Type B pancreatic cell (in vitro differentiated cells): ENCODE measurements at regions not wholly inside any gene's neighbourhood (a gene's known extent, or its start where the extent isn't known, plus 50 kb on each side); places are given as distances from the start of the nearest gene placed in this dataset.

Source experiments
- DNase-seq: peaks from one replicate; pipeline ENCODE4 v3.0.0; 2021; ENCODE audit warnings: mixed read lengths; ENCODE audit not compliant: unreplicated experiment; ENCODE audit errors: extremely low spot score
- H3K27ac Mint-ChIP-seq: 2 replicates; pipeline ENCODE4 v1.8.0; 2021; ENCODE audit warnings: mild to moderate bottlenecking, mixed read lengths
- H3K27me3 Mint-ChIP-seq: 2 replicates; pipeline ENCODE4 v1.8.0; 2021; ENCODE audit warnings: mixed read lengths
- H3K36me3 Mint-ChIP-seq: 2 replicates; pipeline ENCODE4 v1.8.0; 2021; ENCODE audit warnings: mixed read lengths
- H3K4me1 Mint-ChIP-seq: one replicate; pipeline ENCODE4 v1.8.0; 2021; ENCODE audit warnings: mixed read lengths; ENCODE audit not compliant: unreplicated experiment
- H3K4me3 Mint-ChIP-seq: 2 replicates; pipeline ENCODE4 v1.8.0; 2021; ENCODE audit warnings: mild to moderate bottlenecking, mixed read lengths
- H3K9me3 Mint-ChIP-seq: 2 replicates; pipeline ENCODE4 v1.8.0; 2021; ENCODE audit warnings: mixed read lengths
- TF ChIP-seq, protein P1 (sequence below): fragments of 200-600 bp; sonication (generic); conservative IDR thresholded peaks from 2 replicates; pipeline ENCODE4 v1.5.0; 2021; ENCODE audit warnings: antibody characterized with exemption, mild to moderate bottlenecking

DNA sequence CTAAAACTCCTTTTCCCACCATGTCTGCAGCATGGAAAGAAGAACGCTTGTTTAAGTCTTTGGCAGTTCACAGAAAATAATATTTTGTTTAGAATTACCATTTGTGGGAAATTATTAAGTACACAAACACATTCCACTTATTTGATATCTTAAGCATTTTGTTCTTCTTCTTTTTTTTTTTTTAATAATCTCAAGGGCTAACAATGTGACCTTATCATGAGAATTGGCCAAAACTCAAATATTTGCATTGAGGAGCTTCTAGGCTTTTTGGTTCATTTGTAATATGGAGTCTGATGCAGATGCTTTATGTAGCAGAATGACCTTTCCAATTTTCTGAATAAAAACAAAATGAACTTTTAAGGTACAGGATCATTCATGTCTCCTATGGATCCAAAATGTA is 555.0 kb downstream of the ZEB2 start:
- TF ChIP-seq, protein P1, sequence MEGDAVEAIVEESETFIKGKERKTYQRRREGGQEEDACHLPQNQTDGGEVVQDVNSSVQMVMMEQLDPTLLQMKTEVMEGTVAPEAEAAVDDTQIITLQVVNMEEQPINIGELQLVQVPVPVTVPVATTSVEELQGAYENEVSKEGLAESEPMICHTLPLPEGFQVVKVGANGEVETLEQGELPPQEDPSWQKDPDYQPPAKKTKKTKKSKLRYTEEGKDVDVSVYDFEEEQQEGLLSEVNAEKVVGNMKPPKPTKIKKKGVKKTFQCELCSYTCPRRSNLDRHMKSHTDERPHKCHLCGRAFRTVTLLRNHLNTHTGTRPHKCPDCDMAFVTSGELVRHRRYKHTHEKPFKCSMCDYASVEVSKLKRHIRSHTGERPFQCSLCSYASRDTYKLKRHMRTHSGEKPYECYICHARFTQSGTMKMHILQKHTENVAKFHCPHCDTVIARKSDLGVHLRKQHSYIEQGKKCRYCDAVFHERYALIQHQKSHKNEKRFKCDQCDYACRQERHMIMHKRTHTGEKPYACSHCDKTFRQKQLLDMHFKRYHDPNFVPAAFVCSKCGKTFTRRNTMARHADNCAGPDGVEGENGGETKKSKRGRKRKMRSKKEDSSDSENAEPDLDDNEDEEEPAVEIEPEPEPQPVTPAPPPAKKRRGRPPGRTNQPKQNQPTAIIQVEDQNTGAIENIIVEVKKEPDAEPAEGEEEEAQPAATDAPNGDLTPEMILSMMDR = no peak
- Mint-ChIP-seq H3K9me3 (peaks cover 4% of the 10 kb centered on the region), H3K27me3 (no peaks in the 10 kb centered on the region), H3K4me1 (no peaks in the 10 kb centered on the region), H3K27ac (no peak overlapping the region), H3K4me3 (no peak overlapping the region), H3K36me3 (peaks cover 5% of the 10 kb centered on the region)
- no peak for DNase-seq

DNA sequence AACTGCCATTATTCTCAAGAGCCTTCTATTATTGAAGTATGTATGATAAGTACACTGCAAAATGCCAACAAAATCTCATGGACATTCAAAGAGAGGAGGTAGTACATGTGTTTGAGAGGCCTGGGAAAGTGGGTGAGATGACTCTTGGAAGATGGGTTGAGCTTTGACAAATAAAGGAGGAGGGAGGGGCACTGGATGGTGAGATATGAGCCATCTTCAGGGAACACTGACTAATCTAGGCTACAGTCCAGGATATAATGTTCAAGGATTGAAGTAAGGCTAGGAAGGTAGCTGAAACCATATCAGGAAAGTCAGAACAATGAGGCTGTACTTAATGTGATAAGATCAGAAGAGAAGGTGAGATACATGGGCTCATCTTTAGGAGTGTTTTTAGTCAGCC is 559.7 kb downstream of the ZEB2 start:
- Mint-ChIP-seq H3K4me1 (no peaks in the 10 kb centered on the region), H3K9me3 (peaks cover 5% of the 10 kb centered on the region), H3K4me3 (no peak overlapping the region), H3K36me3 (no peaks in the 10 kb centered on the region), H3K27ac (no peak overlapping the region), H3K27me3 (no peaks in the 10 kb centered on the region)
- DNase-seq = no peak
- TF ChIP-seq, protein P1 = no peak

DNA sequence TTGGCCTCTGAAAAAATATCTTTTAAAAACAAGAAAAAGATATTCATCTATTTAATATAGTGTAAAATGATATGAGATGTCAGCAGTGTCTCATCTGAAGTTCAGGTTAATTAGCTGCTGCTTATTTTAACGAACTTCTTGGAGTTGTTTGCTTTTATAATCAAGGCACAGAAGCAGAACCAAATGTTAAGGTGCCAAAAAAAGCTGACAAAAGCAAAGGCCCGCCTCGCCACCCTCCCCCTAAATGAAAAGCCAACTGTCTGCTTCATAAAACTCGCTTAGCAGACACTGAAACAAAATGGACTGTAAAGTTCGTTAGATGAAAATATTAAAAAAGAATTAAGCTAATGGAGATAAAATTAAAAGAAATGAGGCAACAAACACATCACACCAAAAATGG is 562.6 kb downstream of the ZEB2 start:
- no peak overlapping the region for H3K27ac Mint-ChIP-seq
- H3K36me3 Mint-ChIP-seq = no peaks in the 10 kb centered on the region
- peaks cover 5% of the 10 kb centered on the region for H3K9me3 Mint-ChIP-seq
- no peak overlapping the region for H3K4me3 Mint-ChIP-seq
- DNase-seq = no peak
- no peaks in the 10 kb centered on the region for H3K27me3 Mint-ChIP-seq
- TF ChIP-seq, protein P1 = no peak
- H3K4me1 Mint-ChIP-seq = no peaks in the 10 kb centered on the region

DNA sequence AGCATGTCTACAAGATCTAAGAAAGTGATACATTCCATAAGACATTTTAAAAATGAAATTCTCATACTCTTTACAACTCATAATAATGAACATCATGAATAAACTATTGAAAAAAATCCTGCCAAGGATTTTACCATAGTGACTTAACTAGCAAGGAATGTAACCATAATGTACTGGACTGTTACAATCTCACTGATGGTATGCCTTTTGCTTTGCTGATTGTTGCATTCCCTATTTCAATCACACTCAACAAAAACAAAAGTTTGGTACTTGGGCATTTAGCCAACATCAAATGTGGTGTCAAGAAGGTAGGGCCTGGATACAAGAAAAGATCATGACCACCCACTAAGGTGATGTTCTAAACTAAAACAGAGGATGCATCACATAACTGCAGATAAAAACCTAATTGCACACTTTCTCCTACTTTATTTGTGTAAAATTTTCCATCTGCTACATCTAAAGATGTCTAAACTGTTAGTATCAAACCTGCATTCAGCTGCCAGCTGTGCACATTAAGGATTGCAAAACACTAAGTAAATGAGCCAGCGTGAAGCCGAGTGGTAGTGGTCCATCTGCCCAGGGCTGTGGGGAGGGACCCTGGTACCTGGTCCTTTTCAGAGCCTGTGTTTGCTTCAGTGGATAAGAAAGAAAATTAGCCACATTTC is 564.4 kb downstream of the ZEB2 start:
- H3K9me3 Mint-ChIP-seq = peaks cover 5% of the 10 kb centered on the region
- TF ChIP-seq, protein P1 = no peak
- no peak for DNase-seq
- H3K36me3 Mint-ChIP-seq = no peaks in the 10 kb centered on the region
- no peak overlapping the region for H3K4me3 Mint-ChIP-seq
- H3K27me3 Mint-ChIP-seq = no peaks in the 10 kb centered on the region
- no peak overlapping the region for H3K27ac Mint-ChIP-seq
- no peaks in the 10 kb centered on the region for H3K4me1 Mint-ChIP-seq

DNA sequence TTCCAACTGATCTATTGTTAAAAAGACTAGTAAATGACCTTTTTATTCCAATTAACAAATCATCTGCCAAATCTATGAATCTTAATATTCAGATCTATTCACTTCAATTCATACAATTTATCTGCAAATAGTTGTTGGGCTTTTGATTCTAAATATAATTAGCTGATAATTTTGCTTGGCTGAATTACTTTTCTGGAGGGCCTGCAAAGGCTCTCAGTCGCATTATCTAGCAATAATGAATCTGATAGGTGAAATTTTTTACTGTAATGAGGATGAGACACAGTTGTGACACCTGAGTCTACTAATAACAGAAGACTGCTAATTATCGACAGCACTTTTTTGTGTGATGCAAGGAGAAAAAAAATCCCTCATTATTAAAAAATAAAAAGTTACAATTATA is 565.1 kb downstream of the ZEB2 start:
- no peak for DNase-seq
- H3K9me3 Mint-ChIP-seq = no peaks in the 10 kb centered on the region
- H3K27ac Mint-ChIP-seq = no peak overlapping the region
- H3K36me3 Mint-ChIP-seq = no peaks in the 10 kb centered on the region
- TF ChIP-seq, protein P1 = no peak
- H3K4me1 Mint-ChIP-seq = no peaks in the 10 kb centered on the region
- H3K4me3 Mint-ChIP-seq = no peak overlapping the region
- no peaks in the 10 kb centered on the region for H3K27me3 Mint-ChIP-seq

DNA sequence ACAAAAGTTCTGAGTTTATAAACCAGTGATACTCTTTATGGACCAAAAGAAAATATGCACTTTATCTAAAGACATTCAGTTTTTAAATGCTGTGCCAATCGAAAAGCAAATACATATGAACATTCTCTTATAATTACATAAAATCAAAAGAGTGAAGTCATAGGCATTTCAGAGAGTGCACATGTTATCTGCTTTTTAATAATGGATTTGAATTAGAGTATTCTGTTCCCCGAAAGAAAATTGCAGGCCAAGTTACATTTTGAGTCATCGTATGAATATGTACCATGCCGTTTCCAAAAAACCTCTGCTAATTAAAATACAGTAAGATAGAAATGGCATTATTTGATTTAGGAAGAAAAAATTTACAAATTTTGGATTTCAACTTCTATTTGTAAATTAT is 565.7 kb downstream of the ZEB2 start:
- TF ChIP-seq, protein P1 = no peak
- Mint-ChIP-seq H3K4me1 (no peaks in the 10 kb centered on the region), H3K36me3 (no peaks in the 10 kb centered on the region), H3K27ac (no peak overlapping the region), H3K9me3 (no peaks in the 10 kb centered on the region), H3K4me3 (no peak overlapping the region), H3K27me3 (no peaks in the 10 kb centered on the region)
- no peak for DNase-seq
